ENCODE measurements at regions not wholly inside any gene's neighbourhood (a gene's known extent, or its start where the extent isn't known, plus 50 kb on each side); places are given as distances from the start of the nearest gene placed in this dataset.

GRCh38 chr6:92748131-92748530, 671.2 kb downstream of the EPHA7 start:
- peaks cover 0 to 3% of the 10 kb centered on the region in 2 donors for H3K9me3 ChIP-seq (ENCODE audit: control insufficient read depth in 2 of 2, low read length in 2 of 2)
- H3K27ac ChIP-seq (ENCODE audit: low read length) = no peak overlapping the region
- H3K36me3 ChIP-seq (ENCODE audit: control insufficient read depth in 2 of 2, insufficient read depth in 2 of 2, low read length in 2 of 2) = no peaks in the 10 kb centered on the region
- no peaks in the 10 kb centered on the region for H3K4me1 ChIP-seq (ENCODE audit: control insufficient read depth, insufficient read depth, low read length)
- H3K4me3 ChIP-seq (ENCODE audit: low read length in 2 of 2) = no peak overlapping the region
- no peaks in the 10 kb centered on the region for H3K27me3 ChIP-seq (ENCODE audit: control insufficient read depth in 1 of 2, insufficient read depth in 2 of 2, low read length in 2 of 2)
- H3K9ac ChIP-seq (ENCODE audit: low read length in 2 of 2) = no peak overlapping the region

- no peaks in the 10 kb centered on the region for H3K9me3 ChIP-seq (ENCODE audit: control insufficient read depth in 2 of 2, low read length in 2 of 2)
- H3K4me1 ChIP-seq (ENCODE audit: control insufficient read depth, insufficient read depth, low read length) = no peaks in the 10 kb centered on the region
- H3K27ac ChIP-seq (ENCODE audit: low read length) = no peak overlapping the region
- H3K9ac ChIP-seq (ENCODE audit: low read length in 2 of 2) = no peak overlapping the region
- no peak overlapping the region for H3K4me3 ChIP-seq (ENCODE audit: low read length in 2 of 2)
- no peaks in the 10 kb centered on the region for H3K27me3 ChIP-seq (ENCODE audit: control insufficient read depth in 1 of 2, insufficient read depth in 2 of 2, low read length in 2 of 2)
- H3K36me3 ChIP-seq (ENCODE audit: control insufficient read depth in 2 of 2, insufficient read depth in 2 of 2, low read length in 2 of 2) = no peaks in the 10 kb centered on the region
These were observed 681.4 kb downstream of the EPHA7 start for GRCh38 chr6:92737983-92738382.

GRCh38 chr6:92723390-92723931, 695.9 kb downstream of the EPHA7 start:
- H3K36me3 ChIP-seq (ENCODE audit: control insufficient read depth in 2 of 2, insufficient read depth in 2 of 2, low read length in 2 of 2) = no peaks in the 10 kb centered on the region

GRCh38 chr6:92719773-92720172, 699.6 kb downstream of the EPHA7 start:
- H3K4me3 ChIP-seq (ENCODE audit: low read length in 2 of 2) = no peak overlapping the region
- no peaks in the 10 kb centered on the region for H3K27me3 ChIP-seq (ENCODE audit: control insufficient read depth in 1 of 2, insufficient read depth in 2 of 2, low read length in 2 of 2)
- peaks cover 2% of the 10 kb centered on the region in 2 donors for H3K9me3 ChIP-seq (ENCODE audit: control insufficient read depth in 2 of 2, low read length in 2 of 2)
- H3K9ac ChIP-seq (ENCODE audit: low read length in 2 of 2) = no peak overlapping the region
- no peaks in the 10 kb centered on the region for H3K4me1 ChIP-seq (ENCODE audit: control insufficient read depth, insufficient read depth, low read length)
- no peak overlapping the region for H3K27ac ChIP-seq (ENCODE audit: low read length)
- H3K36me3 ChIP-seq (ENCODE audit: control insufficient read depth in 2 of 2, insufficient read depth in 2 of 2, low read length in 2 of 2) = no peaks in the 10 kb centered on the region

More at GRCh38 chr6:92723390-92723931, 695.9 kb downstream of the EPHA7 start:
- H3K27ac ChIP-seq (ENCODE audit: low read length) = no peak overlapping the region
- no peaks in the 10 kb centered on the region for H3K4me1 ChIP-seq (ENCODE audit: control insufficient read depth, insufficient read depth, low read length)
- H3K27me3 ChIP-seq (ENCODE audit: control insufficient read depth in 1 of 2, insufficient read depth in 2 of 2, low read length in 2 of 2) = no peaks in the 10 kb centered on the region
- H3K4me3 ChIP-seq (ENCODE audit: low read length in 2 of 2) = no peak overlapping the region
- peaks cover 2% of the 10 kb centered on the region in 2 donors for H3K9me3 ChIP-seq (ENCODE audit: control insufficient read depth in 2 of 2, low read length in 2 of 2)
- H3K9ac ChIP-seq (ENCODE audit: low read length in 2 of 2) = no peak overlapping the region

GRCh38 chr6:92716638-92717037, 702.7 kb downstream of the EPHA7 start:
- H3K36me3 ChIP-seq (ENCODE audit: control insufficient read depth in 2 of 2, insufficient read depth in 2 of 2, low read length in 2 of 2) = no peaks in the 10 kb centered on the region
- H3K27ac ChIP-seq (ENCODE audit: low read length) = no peak overlapping the region

GRCh38 chr6:92715991-92716390, 703.4 kb downstream of the EPHA7 start:
- Histone ChIP-seq H3K4me3 (ENCODE audit: low read length in 2 of 2) (no peak overlapping the region), H3K4me1 (ENCODE audit: control insufficient read depth, insufficient read depth, low read length) (no peaks in the 10 kb centered on the region), H3K9ac (ENCODE audit: low read length in 2 of 2) (no peak overlapping the region), H3K36me3 (ENCODE audit: control insufficient read depth in 2 of 2, insufficient read depth in 2 of 2, low read length in 2 of 2) (no peaks in the 10 kb centered on the region), H3K27me3 (ENCODE audit: control insufficient read depth in 1 of 2, insufficient read depth in 2 of 2, low read length in 2 of 2) (no peaks in the 10 kb centered on the region), H3K27ac (ENCODE audit: low read length) (no peak overlapping the region), H3K9me3 (ENCODE audit: control insufficient read depth in 2 of 2, low read length in 2 of 2) (no peaks in the 10 kb centered on the region)

More at GRCh38 chr6:92716638-92717037, 702.7 kb downstream of the EPHA7 start:
- H3K4me3 ChIP-seq (ENCODE audit: low read length in 2 of 2) = no peak overlapping the region
- no peaks in the 10 kb centered on the region for H3K4me1 ChIP-seq (ENCODE audit: control insufficient read depth, insufficient read depth, low read length)
- no peaks in the 10 kb centered on the region for H3K27me3 ChIP-seq (ENCODE audit: control insufficient read depth in 1 of 2, insufficient read depth in 2 of 2, low read length in 2 of 2)
- no peak overlapping the region for H3K9ac ChIP-seq (ENCODE audit: low read length in 2 of 2)
- no peaks in the 10 kb centered on the region for H3K9me3 ChIP-seq (ENCODE audit: control insufficient read depth in 2 of 2, low read length in 2 of 2)

- no peaks in the 10 kb centered on the region for H3K9me3 ChIP-seq (ENCODE audit: control insufficient read depth in 2 of 2, low read length in 2 of 2)
- no peak overlapping the region for H3K9ac ChIP-seq (ENCODE audit: low read length in 2 of 2)
- H3K27ac ChIP-seq (ENCODE audit: low read length) = no peak overlapping the region
- no peaks in the 10 kb centered on the region for H3K27me3 ChIP-seq (ENCODE audit: control insufficient read depth in 1 of 2, insufficient read depth in 2 of 2, low read length in 2 of 2)
- no peak overlapping the region for H3K4me3 ChIP-seq (ENCODE audit: low read length in 2 of 2)
- H3K36me3 ChIP-seq (ENCODE audit: control insufficient read depth in 2 of 2, insufficient read depth in 2 of 2, low read length in 2 of 2) = no peaks in the 10 kb centered on the region
- no peaks in the 10 kb centered on the region for H3K4me1 ChIP-seq (ENCODE audit: control insufficient read depth, insufficient read depth, low read length)
These were observed 705.0 kb downstream of the EPHA7 start for GRCh38 chr6:92714346-92714745.

GRCh38 chr6:92710048-92710447, 709.3 kb downstream of the EPHA7 start:
- H3K9ac ChIP-seq (ENCODE audit: low read length in 2 of 2) = no peak overlapping the region
- no peak overlapping the region for H3K27ac ChIP-seq (ENCODE audit: low read length)
- H3K9me3 ChIP-seq (ENCODE audit: control insufficient read depth in 2 of 2, low read length in 2 of 2) = no peaks in the 10 kb centered on the region
- no peaks in the 10 kb centered on the region for H3K4me1 ChIP-seq (ENCODE audit: control insufficient read depth, insufficient read depth, low read length)
- H3K27me3 ChIP-seq (ENCODE audit: control insufficient read depth in 1 of 2, insufficient read depth in 2 of 2, low read length in 2 of 2) = no peaks in the 10 kb centered on the region
- H3K4me3 ChIP-seq (ENCODE audit: low read length in 2 of 2) = no peak overlapping the region
- H3K36me3 ChIP-seq (ENCODE audit: control insufficient read depth in 2 of 2, insufficient read depth in 2 of 2, low read length in 2 of 2) = no peaks in the 10 kb centered on the region

- H3K4me3 ChIP-seq (ENCODE audit: low read length in 2 of 2) = no peak overlapping the region
- no peaks in the 10 kb centered on the region for H3K4me1 ChIP-seq (ENCODE audit: control insufficient read depth, insufficient read depth, low read length)
- H3K27ac ChIP-seq (ENCODE audit: low read length) = no peak overlapping the region
- no peak overlapping the region for H3K9ac ChIP-seq (ENCODE audit: low read length in 2 of 2)
- H3K36me3 ChIP-seq (ENCODE audit: control insufficient read depth in 2 of 2, insufficient read depth in 2 of 2, low read length in 2 of 2) = no peaks in the 10 kb centered on the region
- H3K9me3 ChIP-seq (ENCODE audit: control insufficient read depth in 2 of 2, low read length in 2 of 2) = no peaks in the 10 kb centered on the region
- H3K27me3 ChIP-seq (ENCODE audit: control insufficient read depth in 1 of 2, insufficient read depth in 2 of 2, low read length in 2 of 2) = no peaks in the 10 kb centered on the region
These were observed 710.4 kb downstream of the EPHA7 start for GRCh38 chr6:92708945-92709344.

- Histone ChIP-seq H3K9ac (ENCODE audit: low read length in 2 of 2) (no peak overlapping the region), H3K36me3 (ENCODE audit: control insufficient read depth in 2 of 2, insufficient read depth in 2 of 2, low read length in 2 of 2) (no peaks in the 10 kb centered on the region), H3K4me1 (ENCODE audit: control insufficient read depth, insufficient read depth, low read length) (no peaks in the 10 kb centered on the region), H3K9me3 (ENCODE audit: control insufficient read depth in 2 of 2, low read length in 2 of 2) (no peaks in the 10 kb centered on the region), H3K27me3 (ENCODE audit: control insufficient read depth in 1 of 2, insufficient read depth in 2 of 2, low read length in 2 of 2) (no peaks in the 10 kb centered on the region), H3K27ac (ENCODE audit: low read length) (no peak overlapping the region), H3K4me3 (ENCODE audit: low read length in 2 of 2) (no peak overlapping the region)
These were observed 711.1 kb downstream of the EPHA7 start for GRCh38 chr6:92708270-92708669.

GRCh38 chr6:92706976-92707375, 712.4 kb downstream of the EPHA7 start:
- no peak overlapping the region for H3K27ac ChIP-seq (ENCODE audit: low read length)
- no peaks in the 10 kb centered on the region for H3K4me1 ChIP-seq (ENCODE audit: control insufficient read depth, insufficient read depth, low read length)
- no peaks in the 10 kb centered on the region for H3K36me3 ChIP-seq (ENCODE audit: control insufficient read depth in 2 of 2, insufficient read depth in 2 of 2, low read length in 2 of 2)
- no peaks in the 10 kb centered on the region for H3K9me3 ChIP-seq (ENCODE audit: control insufficient read depth in 2 of 2, low read length in 2 of 2)
- H3K4me3 ChIP-seq (ENCODE audit: low read length in 2 of 2) = no peak overlapping the region
- H3K27me3 ChIP-seq (ENCODE audit: control insufficient read depth in 1 of 2, insufficient read depth in 2 of 2, low read length in 2 of 2) = no peaks in the 10 kb centered on the region
- H3K9ac ChIP-seq (ENCODE audit: low read length in 2 of 2) = no peak overlapping the region

All from stomach smooth muscle (tissue), 2 donors.